GM21529 (cell line): ENCODE measurements at regions not wholly inside any gene's neighbourhood (a gene's known extent, or its start where the extent isn't known, plus 50 kb on each side); places are given as distances from the start of the nearest gene placed in this dataset.

Experiments used
- ATAC-seq: cut with Tn5 transposase; IDR thresholded peaks from one replicate; pipeline ENCODE4 v1.9.1; 2021; ENCODE audit not compliant: unreplicated experiment

DNA sequence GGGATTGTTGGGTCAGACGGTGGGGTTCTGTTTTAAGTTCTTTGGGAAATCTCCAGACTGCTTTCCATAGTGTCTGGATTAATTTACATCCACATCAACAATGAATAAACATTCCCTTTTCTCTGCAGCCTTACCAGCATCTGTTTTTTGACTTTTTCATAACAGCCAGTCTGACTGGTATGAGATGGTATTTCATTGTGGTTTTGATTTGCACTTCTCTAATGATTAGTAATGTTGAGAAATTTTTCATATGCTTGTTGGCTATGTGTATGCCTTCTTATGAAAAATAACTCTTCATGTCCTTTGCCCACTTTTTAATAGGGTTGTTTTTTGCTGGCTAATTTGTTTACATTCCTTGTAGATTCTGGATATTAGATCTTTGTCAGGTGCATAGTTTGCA lies 140.8 kb upstream of the CNTN1 start:
- no peak for ATAC-seq

DNA sequence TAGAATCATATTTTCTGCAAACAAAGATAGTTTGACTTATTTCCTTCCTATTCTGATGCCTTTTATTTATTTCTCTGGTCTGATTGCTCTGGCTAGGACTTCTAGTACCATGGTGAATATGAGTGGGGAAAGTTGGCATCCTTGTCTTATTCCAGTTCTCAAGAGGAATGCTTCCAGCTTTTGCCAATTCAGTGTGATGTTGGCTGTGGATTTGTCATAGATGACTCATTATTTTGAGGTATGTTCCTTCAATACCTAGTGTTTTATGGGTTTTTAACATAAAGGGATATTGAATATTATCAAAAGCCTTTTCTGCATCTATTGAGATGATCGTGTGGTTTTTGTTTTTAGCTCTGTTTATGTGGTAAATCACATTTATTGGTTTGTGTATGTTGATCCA lies 139.4 kb upstream of the CNTN1 start:
- ATAC-seq: no peak

DNA sequence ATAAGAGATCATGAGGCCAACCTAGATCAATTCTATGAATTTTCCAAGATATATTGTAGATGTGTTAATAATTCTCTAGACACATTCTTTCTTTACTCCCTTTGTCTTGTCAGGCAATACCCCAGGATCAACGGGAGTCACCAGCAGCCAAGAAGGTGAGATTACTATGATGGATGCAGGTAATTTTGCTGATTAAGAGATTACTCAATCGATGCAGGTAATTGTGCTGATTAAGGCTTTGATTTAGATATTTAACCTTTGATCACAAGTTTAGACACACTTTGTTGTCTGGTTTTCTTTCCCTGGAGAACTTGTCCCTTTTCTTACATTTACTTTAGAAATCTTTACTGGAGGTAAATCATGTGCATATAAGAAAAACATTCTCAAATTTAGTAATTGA lies 134.3 kb upstream of the CNTN1 start:
- ATAC-seq: no peak

DNA sequence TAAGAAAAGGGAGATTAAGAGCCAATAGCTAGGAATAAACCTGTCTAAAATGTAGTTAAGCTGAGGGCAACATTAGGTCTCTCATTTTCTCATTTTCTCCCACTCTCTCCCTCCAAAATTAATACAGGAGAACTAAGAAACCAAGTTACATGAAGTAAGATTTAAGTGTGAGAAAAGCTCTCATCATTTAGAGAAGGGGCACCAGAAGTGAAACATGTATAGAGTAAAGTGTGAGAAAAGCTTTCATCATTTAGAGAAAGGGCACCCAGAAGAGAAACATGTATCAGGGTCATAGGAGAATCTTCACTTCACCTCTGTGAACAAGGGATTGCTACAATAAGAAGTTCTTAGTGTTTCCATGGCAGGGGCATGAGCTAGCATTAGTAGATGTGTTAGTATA lies 132.4 kb upstream of the CNTN1 start:
- ATAC-seq: peak; percentile 60

DNA sequence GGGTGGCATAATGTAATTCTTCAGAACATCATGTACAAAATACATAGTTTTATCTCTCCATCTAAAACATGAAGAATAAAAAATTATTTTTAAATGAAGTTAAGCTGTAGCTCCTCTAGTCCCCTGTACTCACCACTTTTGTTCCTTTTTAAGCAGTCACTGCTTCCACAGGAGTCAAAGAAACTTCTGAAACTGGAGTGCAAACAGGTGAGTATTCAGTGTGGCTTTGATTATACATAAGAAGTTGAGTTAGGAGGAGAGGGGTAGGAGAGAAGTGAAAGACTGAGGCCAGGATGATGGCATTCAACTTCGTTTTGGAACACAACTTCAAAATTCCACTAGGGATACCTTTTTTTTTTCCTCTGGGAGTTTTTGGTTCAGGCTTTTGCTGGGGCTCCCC lies 131.4 kb upstream of the CNTN1 start:
- peak; percentile 38 for ATAC-seq

DNA sequence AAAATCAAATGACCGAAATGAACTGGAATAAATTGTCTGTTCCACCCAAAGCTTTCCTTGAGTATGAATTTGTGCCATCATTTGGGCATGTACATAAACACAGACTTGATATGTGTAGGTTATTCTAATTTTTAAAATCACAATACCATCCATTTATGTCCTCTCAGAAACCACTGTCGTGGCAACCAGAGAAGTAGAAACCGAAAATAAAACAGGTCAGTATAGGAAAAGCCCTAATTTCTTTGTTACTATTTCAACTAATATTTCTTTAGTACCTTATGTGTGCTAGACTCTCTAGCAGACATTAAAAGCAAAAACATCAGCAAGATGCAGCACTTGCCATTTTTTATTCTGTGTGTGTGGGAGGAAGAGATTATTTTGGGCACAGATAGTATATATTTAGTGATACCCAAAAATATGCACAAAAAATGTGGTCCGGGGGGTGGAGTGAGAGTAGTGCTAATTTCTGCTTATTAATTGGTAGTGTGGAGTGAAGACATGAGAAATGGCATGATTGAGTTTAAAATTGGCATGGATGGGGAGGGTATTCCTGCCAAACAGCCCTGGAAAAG lies 130.8 kb upstream of the CNTN1 start:
- peak; percentile 59 for ATAC-seq

DNA sequence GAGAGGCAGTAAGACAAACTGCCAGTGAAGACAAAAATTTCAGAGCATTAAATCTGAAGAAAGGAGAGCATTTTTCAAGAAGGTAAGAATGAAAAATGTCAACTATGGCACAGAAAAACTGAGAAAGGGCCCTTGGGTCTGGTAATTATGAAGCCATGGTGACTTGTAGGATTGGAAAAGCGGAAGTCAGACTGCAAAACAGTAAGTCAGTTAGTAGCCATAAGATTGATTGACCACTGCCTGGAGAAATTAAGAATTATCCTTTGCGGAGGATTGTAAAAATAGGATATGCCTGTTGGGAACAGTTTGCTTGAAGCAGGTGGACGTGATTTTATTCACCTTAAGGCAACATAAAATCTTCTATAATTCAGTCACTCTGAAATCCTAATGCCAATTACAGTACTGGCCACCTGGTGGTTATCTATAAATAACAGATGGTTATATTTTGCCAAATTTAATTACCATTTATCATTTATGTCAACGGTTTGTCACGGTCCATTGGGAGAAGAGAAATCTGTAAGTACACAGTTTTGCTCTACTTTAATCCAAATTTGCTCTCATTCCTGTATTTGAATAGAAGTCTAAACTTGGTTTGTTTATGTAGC lies 127.1 kb upstream of the CNTN1 start:
- ATAC-seq: no peak

DNA sequence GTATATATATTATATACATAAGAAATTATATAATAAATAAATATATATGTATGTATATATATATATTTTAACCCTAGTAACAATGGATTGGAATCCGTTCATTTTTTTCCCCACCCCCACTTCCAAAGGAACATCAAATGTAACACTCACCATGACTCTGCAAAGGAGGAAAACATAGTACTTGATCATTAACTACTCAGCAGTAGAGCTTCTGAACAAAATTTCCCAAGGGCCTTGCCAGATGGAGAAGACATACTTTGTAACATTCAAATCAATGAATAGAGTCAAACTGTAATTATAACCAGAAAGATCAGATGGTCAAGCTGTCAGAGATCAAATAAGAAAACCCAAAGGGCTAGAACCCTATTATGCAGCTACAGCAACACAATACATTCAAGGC lies 126.0 kb upstream of the CNTN1 start:
- no peak for ATAC-seq

DNA sequence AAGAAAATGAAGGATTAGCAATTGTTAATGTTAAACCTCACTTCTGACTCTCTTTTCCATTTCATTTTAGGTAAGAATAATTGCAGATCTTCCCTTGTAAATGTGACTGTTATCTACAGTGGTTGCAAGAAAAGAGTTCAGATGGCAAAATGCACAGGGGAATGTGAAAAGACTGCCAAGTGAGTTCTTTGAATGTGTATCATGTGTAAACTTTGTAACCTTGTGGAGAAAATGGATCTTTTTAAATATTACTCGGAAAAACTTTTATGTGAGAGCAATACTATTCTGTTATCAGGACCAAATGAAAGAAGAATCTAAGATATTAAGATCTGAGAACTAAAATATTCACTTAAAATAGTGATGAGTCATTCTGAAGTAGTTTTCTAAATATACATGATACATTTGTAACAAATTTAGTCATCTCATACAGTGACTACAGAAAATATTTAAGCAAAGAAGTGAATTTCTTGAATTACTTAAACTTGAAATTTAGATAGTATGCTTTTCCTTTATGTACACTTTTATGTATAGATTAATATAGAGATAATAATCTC lies 122.5 kb upstream of the CNTN1 start:
- no peak for ATAC-seq

DNA sequence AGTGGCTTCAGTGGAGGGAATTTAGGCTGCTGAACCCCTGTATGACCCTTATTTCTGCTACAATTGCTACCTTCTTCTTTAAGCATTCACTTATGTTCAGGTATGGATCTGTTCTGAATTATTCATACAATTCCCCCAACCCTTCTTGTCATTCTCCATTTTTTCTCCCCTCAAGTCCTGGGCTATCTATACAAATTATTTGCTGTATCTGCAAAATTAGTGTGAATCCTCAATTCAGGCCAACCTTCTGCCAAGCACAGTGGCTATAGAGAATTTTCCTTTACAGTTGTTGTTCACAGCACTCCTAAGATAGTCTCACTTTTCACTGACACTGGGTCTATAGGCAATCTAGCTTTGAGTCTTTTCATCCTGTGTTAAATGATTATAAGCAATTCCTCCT lies 119.2 kb upstream of the CNTN1 start:
- no peak for ATAC-seq

DNA sequence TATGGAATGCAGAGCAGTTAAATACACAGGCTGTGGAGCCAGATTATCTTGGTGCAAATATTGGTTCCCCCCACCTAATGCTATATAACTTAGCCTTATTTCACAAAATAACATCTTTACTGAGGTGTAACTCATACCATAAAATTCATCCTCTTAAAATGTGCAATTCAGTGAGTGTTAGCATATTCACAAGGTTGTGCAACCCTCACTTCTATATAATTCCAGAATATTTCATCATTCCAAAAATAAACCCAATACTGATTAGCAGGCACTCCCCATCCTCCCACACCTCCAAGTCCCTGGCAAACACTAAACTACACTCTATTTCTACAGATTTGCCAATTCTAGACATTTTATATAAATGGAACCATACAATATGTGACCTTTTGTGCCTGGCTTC lies 116.3 kb upstream of the CNTN1 start:
- ATAC-seq: no peak

DNA sequence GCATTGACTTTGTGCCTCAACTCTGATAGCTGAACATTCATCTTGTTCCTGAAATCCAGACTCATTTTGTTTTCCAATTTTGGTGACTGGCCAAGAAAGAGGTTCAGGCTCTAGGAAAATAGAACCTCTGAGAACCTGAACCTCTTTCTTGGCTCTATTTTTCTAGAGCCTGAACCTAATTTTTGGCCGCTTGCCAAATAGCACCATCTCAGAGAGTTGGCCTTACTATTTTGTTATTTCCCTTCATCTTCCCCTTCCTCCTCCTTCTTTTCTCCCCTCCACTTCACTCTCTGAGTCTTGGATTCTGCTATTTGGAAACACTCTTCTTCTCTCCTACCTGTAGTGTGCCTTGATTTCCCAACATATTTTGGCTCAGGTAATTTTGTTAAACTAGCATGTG lies 114.4 kb upstream of the CNTN1 start:
- no peak for ATAC-seq

DNA sequence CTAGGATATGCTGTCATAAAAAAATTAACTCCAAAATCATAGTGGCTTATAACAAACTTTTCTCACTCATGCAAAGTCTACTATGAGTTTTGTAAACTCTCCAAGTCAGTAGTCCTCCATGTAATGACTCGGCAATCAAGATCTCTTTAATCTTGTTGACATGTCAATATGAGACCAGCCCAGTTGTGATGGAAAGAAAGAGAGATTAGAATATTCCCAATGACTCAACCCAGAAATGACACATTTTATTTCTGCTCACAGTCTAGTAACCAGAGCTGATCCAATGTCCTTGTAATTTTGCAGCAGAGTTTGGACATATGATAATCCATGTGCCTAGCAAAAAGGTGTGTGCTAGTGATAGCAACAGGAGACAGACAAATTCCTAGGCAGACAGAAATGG lies 112.6 kb upstream of the CNTN1 start:
- ATAC-seq: no peak

DNA sequence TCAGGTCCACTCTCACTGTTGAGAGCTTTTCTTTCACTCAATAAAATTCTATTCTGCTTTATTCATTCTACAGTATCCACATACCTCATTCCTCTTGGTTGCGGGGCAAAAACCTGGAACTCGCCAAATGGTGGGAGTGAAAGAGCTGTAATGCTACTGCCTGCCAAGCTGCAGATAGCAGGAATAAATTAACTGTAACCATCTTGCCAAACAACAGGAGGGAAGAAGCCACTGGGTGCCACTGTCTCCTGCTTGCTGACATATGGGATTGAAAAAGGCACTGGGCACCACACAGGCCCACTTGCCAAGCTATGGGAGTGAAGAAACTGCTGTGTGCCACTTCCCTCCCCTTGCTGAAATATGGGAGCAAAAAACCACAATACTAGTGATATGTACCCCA lies 111.9 kb upstream of the CNTN1 start:
- ATAC-seq: no peak

DNA sequence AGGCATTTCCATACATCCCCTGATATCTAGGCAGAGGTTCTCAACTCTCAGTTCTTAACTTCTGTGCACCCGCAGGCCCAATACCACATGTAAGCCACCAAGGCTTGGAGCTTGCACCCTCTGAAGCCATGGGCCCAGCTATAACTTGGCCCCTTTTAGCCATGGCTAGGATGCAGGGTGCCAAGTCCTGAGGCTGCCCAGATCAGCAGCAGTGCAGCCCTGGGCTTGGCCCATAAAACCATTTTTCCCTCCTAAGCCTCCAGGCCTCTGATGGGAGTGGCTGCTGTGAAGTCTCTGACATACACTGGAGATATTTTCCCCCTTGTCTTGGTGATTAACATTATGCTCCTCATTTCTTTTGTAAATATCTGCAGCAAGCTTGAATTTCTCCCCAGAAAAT lies 110.3 kb upstream of the CNTN1 start:
- no peak for ATAC-seq

DNA sequence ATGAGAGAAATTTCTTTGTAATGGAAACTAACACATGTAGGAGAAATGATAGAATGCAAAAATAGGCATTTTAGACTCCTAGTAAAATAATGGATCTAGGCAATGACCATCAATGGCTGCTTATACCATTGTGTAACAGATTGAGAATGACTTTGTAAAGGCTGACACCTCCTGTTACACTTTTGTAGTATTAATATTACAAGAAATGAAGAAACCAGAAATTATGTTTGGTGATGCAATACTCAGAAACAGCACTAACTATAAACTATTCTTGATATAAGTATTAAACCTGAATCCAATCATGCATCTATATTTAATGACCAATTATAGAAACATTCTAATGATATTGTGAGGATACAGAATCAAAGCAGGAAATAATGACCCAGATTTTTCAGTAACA lies 108.5 kb upstream of the CNTN1 start:
- no peak for ATAC-seq

DNA sequence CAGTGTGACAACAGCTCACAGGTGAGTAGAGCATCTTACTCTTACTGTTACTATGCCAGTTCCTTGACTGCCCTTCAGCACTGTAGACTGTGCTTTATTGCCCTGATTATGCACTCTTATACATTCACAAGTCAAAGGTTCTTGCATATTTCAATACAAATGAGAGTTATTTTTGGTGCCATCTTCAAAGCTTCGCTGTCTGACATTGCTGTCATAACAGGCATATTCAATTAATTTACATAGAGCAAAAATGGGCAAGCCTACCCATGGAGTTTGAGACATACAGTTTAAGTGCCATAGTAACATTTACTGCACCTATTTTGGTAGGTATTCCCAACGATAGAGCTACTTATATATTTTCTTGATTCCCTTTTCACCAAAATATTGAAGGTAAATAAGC lies 107.5 kb upstream of the CNTN1 start:
- ATAC-seq: no peak

DNA sequence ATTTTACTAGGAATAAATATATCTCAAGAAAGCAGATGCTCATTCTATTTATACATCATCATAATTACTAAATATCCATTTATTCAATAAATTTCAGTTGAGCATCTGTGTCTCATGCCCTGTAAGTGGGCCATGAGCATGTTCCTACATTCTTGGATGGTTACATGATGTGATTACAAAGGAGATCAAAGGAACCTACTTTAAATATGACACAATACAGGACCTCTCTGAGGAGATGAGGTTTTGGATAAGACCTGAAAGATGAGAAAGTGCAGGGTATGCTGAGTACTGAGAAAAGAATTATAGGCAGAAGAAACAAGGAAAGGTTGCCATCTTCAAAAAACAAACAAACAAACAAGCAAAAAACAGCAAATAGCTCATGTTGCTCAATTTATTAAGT lies 105.4 kb upstream of the CNTN1 start:
- no peak for ATAC-seq

DNA sequence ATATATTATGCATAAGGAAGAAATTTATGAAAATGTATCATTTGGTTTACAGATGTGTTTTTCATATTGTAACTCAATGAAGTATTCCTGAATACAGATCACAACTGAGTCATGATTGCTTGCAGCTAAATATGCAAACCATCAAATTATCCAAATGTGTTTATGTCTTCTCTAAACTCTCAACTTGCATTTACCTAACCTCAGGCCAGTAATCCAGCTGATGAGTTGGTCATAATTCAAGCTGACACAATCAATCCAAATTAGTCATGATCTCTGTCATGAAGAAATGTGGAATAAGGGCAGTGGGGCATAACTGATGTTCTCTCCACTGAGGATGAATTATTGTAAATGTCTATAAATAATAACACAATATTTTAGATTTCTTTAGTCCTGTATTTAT lies 104.8 kb upstream of the CNTN1 start:
- ATAC-seq: no peak

DNA sequence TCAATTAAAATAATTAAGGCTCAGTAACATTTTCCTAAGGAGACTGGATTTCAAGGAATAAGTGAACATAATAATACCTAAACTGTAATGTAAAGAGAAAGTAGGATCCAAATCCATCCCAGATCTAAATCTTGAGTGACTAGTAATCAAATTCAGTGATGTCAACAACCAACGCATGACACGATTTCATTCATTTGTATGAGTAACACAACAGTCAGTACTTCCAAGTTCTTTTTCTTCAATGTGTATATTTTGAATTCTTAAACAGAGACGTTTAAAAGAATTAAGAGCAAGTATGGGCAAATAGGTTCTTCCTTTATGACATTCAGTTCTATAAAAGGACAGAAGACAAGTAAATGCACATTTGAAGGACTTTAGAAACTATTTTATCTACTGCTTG lies 104.3 kb upstream of the CNTN1 start:
- no peak for ATAC-seq

DNA sequence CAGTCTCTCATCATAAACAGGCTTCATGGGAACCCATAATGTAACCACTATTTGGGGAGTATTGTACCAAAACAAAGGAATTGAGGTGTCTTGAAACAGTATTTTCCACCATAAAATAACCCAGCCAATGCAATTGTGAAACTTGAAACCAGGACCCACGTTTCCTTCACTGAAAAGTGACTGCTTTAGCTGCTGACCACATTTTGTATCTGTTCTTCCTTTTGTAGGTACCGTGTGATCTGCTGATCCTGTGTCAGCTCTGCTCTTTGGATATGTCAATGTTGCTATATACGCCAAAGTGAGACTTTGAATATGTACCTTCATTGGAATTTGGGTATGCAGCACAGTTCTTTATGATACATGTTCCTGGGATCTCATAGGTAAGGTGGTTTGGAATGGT lies 95.1 kb upstream of the CNTN1 start:
- no peak for ATAC-seq

DNA sequence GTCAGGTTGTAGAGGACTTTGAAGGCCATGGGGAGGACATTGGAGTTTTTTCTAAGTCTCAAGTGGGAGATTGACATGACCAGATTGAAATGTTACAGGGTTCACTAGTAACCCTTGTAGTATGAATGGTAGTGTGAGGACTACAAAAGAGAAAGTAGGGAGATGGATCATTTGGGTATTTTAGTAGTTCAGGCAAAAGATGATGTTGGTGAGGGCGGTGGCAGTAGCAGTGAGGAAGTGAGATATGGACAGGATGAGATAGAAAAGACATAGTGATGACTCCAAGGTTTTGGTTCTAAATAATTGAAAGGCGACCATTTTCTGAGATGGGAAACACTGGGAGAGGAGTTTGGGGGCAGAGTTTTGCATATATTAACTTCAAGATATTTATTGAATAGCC lies 94.2 kb upstream of the CNTN1 start:
- no peak for ATAC-seq

DNA sequence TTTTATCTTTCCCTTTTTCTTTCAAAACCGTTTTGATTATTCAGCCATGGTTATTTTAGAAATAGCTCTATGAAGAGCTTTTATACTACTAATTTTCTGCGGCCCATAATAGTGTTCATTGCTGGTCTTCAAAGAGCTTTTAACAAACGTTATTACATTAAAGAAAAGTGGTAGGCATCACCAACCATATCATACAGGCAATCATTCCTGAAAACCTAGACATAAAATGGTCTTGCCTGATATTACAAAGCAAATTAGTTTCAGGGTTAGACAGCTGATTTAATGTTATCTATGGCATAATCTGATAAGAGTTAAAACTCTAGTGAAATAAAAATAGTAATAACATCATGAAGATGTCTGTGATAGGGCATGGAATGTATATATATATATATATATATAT lies 89.7 kb upstream of the CNTN1 start:
- no peak for ATAC-seq
